HEK293T (cell line): ENCODE measurements at regions not wholly inside any gene's neighbourhood (a gene's known extent, or its start where the extent isn't known, plus 50 kb on each side); places are given as distances from the start of the nearest gene placed in this dataset.

ENCODE experiments used
- CTBP1 ChIP-seq: fragments of 450-650 bp; IDR thresholded peaks from 2 replicates; pipeline ENCODE4 v1.6.1; 2016; ENCODE audit warnings: borderline replicate concordance
- ELF4 ChIP-seq: fragments of 450-650 bp; IDR thresholded peaks from 2 replicates; pipeline ENCODE4 v1.6.1; 2017; ENCODE audit warnings: antibody characterized with exemption
- FOXK2 ChIP-seq: fragments of 450-650 bp; IDR thresholded peaks from 2 replicates; pipeline ENCODE4 v1.6.1; 2016; ENCODE audit warnings: mild to moderate bottlenecking
- FOXM1 ChIP-seq: fragments of 450-650 bp; IDR thresholded peaks from 2 replicates; pipeline ENCODE4 v1.6.1; 2017; ENCODE audit warnings: mild to moderate bottlenecking, borderline replicate concordance
- HDGF ChIP-seq: fragments of 450-650 bp; IDR thresholded peaks from 2 replicates; pipeline ENCODE4 v1.6.1; 2017; ENCODE audit warnings: antibody characterized with exemption, borderline replicate concordance
- SP1 ChIP-seq: fragments of 450-650 bp; IDR thresholded peaks from 2 replicates; pipeline ENCODE4 v1.6.1; 2017
- TARDBP ChIP-seq: fragments of 450-650 bp; IDR thresholded peaks from 2 replicates; pipeline ENCODE4 v1.6.1; 2016
- TF ChIP-seq, protein P1 (sequence below): fragments of 450-650 bp; IDR thresholded peaks from 2 replicates; pipeline ENCODE4 v1.6.1; 2016

DNA sequence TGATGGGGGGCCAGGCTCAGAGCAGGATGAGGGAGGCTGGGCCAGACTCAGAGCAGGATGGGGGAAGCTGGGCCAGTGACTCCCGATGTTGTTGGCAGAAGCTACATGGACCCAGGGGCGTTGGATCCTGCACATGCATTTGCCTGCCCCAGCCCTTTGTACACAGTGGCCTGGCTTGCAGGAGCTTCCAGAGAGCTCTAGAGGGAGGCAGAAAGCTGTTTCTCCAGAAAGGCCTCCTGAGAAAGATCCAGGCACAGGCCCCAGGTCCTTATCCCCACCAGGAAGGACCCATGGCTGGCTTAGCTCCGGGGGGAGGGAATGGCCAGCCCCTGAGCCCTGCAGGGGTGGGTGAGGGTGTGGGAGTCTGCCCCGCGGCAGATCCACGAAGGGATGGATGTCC, 106.6 kb upstream of the ACTRT2 start:
- TF ChIP-seq FOXK2: no peak
- no peak for TF ChIP-seq HDGF
- no peak for TF ChIP-seq TARDBP
- TF ChIP-seq ELF4: no peak
- TF ChIP-seq SP1: no peak
- no peak for TF ChIP-seq FOXM1
- no peak for TF ChIP-seq CTBP1
- TF ChIP-seq, protein P1, sequence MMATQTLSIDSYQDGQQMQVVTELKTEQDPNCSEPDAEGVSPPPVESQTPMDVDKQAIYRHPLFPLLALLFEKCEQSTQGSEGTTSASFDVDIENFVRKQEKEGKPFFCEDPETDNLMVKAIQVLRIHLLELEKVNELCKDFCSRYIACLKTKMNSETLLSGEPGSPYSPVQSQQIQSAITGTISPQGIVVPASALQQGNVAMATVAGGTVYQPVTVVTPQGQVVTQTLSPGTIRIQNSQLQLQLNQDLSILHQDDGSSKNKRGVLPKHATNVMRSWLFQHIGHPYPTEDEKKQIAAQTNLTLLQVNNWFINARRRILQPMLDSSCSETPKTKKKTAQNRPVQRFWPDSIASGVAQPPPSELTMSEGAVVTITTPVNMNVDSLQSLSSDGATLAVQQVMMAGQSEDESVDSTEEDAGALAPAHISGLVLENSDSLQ: no peak
